A549 (cell line): ENCODE measurements at regions not wholly inside any gene's neighbourhood (a gene's known extent, or its start where the extent isn't known, plus 50 kb on each side); places are given as distances from the start of the nearest gene placed in this dataset.

Experiments
- CTCF ChIP-seq: fragments of >200 bp; sonication (Bioruptor Twin); formaldehyde crosslinking; IDR thresholded peaks from 3 replicates; pipeline ENCODE4 v1.5.1; 2016
- JUN ChIP-seq, 2 experiments: fragments of >200 bp; sonication (Bioruptor Twin); formaldehyde crosslinking; IDR thresholded peaks; 2 replicates in 1 of 2; 3 replicates in 1 of 2; pipeline ENCODE4 v1.6.1; 2016 to 2017
- MYC ChIP-seq: IDR thresholded peaks from 2 replicates; pipeline ENCODE4 v1.6.1; 2012; ENCODE audit warnings: mild to moderate bottlenecking, inconsistent platforms, low read length, improper control_type of control experiment, borderline replicate concordance
- POLR2A ChIP-seq: IDR thresholded peaks from 2 replicates; pipeline ENCODE4 v1.6.1; 2012; ENCODE audit warnings: mild to moderate bottlenecking, low read length
- TF ChIP-seq, protein P1 (sequence below): fragments of 200-600 bp; sonication (generic); IDR thresholded peaks from 2 replicates; pipeline ENCODE4 v1.6.1; 2016; ENCODE audit warnings: antibody characterized with exemption, mild to moderate bottlenecking, moderate library complexity

- TF ChIP-seq JUN (IDR thresholded peaks at IDR 0.05) (no peak), MYC (no peak), CTCF (no peak), POLR2A (no peak)
- TF ChIP-seq, protein P1, sequence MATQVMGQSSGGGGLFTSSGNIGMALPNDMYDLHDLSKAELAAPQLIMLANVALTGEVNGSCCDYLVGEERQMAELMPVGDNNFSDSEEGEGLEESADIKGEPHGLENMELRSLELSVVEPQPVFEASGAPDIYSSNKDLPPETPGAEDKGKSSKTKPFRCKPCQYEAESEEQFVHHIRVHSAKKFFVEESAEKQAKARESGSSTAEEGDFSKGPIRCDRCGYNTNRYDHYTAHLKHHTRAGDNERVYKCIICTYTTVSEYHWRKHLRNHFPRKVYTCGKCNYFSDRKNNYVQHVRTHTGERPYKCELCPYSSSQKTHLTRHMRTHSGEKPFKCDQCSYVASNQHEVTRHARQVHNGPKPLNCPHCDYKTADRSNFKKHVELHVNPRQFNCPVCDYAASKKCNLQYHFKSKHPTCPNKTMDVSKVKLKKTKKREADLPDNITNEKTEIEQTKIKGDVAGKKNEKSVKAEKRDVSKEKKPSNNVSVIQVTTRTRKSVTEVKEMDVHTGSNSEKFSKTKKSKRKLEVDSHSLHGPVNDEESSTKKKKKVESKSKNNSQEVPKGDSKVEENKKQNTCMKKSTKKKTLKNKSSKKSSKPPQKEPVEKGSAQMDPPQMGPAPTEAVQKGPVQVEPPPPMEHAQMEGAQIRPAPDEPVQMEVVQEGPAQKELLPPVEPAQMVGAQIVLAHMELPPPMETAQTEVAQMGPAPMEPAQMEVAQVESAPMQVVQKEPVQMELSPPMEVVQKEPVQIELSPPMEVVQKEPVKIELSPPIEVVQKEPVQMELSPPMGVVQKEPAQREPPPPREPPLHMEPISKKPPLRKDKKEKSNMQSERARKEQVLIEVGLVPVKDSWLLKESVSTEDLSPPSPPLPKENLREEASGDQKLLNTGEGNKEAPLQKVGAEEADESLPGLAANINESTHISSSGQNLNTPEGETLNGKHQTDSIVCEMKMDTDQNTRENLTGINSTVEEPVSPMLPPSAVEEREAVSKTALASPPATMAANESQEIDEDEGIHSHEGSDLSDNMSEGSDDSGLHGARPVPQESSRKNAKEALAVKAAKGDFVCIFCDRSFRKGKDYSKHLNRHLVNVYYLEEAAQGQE, result no peak
These were observed 331.6 kb upstream of the F9 start for GRCh38 chrX:139198936-139199335.
